Peyer's patch (tissue), 4 donors: ENCODE measurements at regions not wholly inside any gene's neighbourhood (a gene's known extent, or its start where the extent isn't known, plus 50 kb on each side); places are given as distances from the start of the nearest gene placed in this dataset.

Experiments used
- CTCF ChIP-seq, 6 experiments: fragments of 450-650 bp in 4 of 6; fragments of 200-600 bp in 2 of 6; sonication (generic) in 1 of 6; IDR thresholded peaks; one replicate each; pipeline ENCODE4 v1.5.1; 2017 to 2019; ENCODE audit warnings: antibody characterized with exemption in 6 of 6, mild to moderate bottlenecking in 3 of 6, moderate library complexity in 1 of 6
- POLR2A ChIP-seq, 2 donors: fragments of 450-650 bp; IDR thresholded peaks; one replicate each; pipeline ENCODE4 v1.5.1; 2017; ENCODE audit warnings: antibody characterized with exemption in 2 of 2, mild to moderate bottlenecking in 2 of 2, moderate library complexity in 2 of 2

GRCh38 chr11:131044851-131045250 lies 128.6 kb upstream of the SNX19 start:
- TF ChIP-seq POLR2A (IDR thresholded peaks at IDR 0.05) (no peak), CTCF (IDR thresholded peaks at IDR 0.05) (no peak)
